Prostate gland (tissue), 2 donors: ENCODE measurements at regions not wholly inside any gene's neighbourhood (a gene's known extent, or its start where the extent isn't known, plus 50 kb on each side); places are given as distances from the start of the nearest gene placed in this dataset.

Experiments
- DNase-seq: peaks from one replicate; pipeline ENCODE4 v3.0.0-alpha.2; 2019; ENCODE audit warnings: low spot score
- H3K27ac ChIP-seq, 2 donors: fragments of 200-600 bp; sonication (generic); 2 replicates each; pipeline ENCODE4 v1.5.1; 2017 to 2019
- H3K27me3 ChIP-seq: fragments of 200-600 bp; sonication (generic); replicated peaks from 2 replicates; pipeline ENCODE4 v1.5.1; 2019; ENCODE audit not compliant: insufficient read depth
- H3K36me3 ChIP-seq, 2 donors: fragments of 200-600 bp; sonication (generic); 1 replicate in 1 of 2; 2 replicates in 1 of 2; pipeline versions ENCODE4 v1.5.1 to v1.8.1; 2017 to 2019
- H3K4me1 ChIP-seq: fragments of 200-600 bp; sonication (generic); replicated peaks from 2 replicates; pipeline ENCODE4 v1.5.1; 2019
- H3K4me3 ChIP-seq, 2 donors: fragments of 200-600 bp; sonication (generic); 2 replicates each; pipeline ENCODE4 v1.5.1; 2017 to 2019
- H3K9me3 ChIP-seq: fragments of 200-600 bp; sonication (generic); 2 replicates; pipeline ENCODE4 v1.5.1; 2017
- CTCF ChIP-seq, 4 experiments: fragments of 200-600 bp in 2 of 4; fragments of 450-650 bp in 2 of 4; sonication (generic) in 2 of 4; IDR thresholded peaks; 1 replicate in 3 of 4; 2 replicates in 1 of 4; pipeline ENCODE4 v1.5.1; 2016 to 2019; ENCODE audit warnings: antibody characterized with exemption in 4 of 4, mild to moderate bottlenecking in 2 of 4, moderate library complexity in 2 of 4
- POLR2A ChIP-seq: fragments of 450-650 bp; IDR thresholded peaks from one replicate; pipeline ENCODE4 v1.6.1; 2016; ENCODE audit warnings: antibody characterized with exemption, mild to moderate bottlenecking
- POLR2AphosphoS5 ChIP-seq: sonication (generic); formaldehyde crosslinking; IDR thresholded peaks from one replicate; pipeline ENCODE4 v1.6.1; 2017; ENCODE audit warnings: antibody characterized with exemption
- WGBS: methylation state at CpG from one replicate; pipeline ENCODE4 v1.1.5; 2018; 5-methylcytosine and 5-hydroxymethylcytosine counted together
- intact Hi-C: fragments of 100-400 bp; cut with DNase I; formaldehyde crosslinking; loops from one replicate; pipeline ENCODE4 v1.14.2; 2022

GRCh38 chr11:95429376-95429907 lies 198.4 kb upstream of the SESN3 start:
- H3K4me3 ChIP-seq: no peak overlapping the region
- H3K36me3 ChIP-seq: no peaks in the 10 kb centered on the region
- intact Hi-C loops: no loop called here
- no peaks in the 10 kb centered on the region for H3K4me1 ChIP-seq
- WGBS: 91% methylated on average over 1 of the region's 1 CpG
- no peaks in the 10 kb centered on the region for H3K27me3 ChIP-seq
- no peak for DNase-seq
- TF ChIP-seq CTCF (IDR thresholded peaks at IDR 0.05): no peak
- TF ChIP-seq POLR2A: no peak
- TF ChIP-seq POLR2AphosphoS5: no peak
- H3K27ac ChIP-seq: no peak overlapping the region
- no peaks in the 10 kb centered on the region for H3K9me3 ChIP-seq

DNA sequence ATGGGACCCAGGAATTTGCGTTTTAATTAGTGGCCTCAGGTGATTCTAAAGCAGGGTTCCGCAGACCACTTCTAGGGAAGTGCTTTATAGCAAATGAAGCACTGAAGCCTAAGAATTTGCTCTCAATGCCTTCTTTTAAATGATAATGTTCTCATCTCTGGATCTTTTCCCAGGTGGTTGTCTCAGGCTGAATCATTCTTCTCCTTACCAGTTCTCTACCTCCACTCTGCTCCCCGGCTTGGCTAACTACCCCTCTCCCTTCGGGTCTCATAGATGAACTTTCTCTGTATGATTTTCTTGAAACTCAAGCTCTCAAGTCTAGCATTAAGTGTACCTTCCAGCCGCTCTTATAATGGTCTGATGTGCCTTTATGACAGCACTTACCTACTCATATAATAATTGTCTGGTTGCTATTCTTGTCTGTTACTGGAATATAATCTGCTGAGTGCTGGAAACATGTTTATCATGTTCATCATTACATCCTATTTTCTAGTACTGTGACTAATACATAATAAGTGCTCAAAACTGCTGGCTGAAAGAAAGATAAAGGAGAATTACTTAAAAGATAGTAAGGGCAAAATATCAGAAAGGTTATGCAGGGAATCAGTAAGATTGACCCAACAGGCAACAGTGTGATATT lies 195.9 kb upstream of the SESN3 start:
- Histone ChIP-seq H3K9me3 (no peaks in the 10 kb centered on the region), H3K4me1 (no peaks in the 10 kb centered on the region), H3K4me3 (no peak overlapping the region), H3K27ac (no peak overlapping the region), H3K36me3 (no peaks in the 10 kb centered on the region), H3K27me3 (no peaks in the 10 kb centered on the region)
- DNase-seq: no peak
- TF ChIP-seq POLR2A (no peak), CTCF (IDR thresholded peaks at IDR 0.05) (no peak), POLR2AphosphoS5 (no peak)
- WGBS: 73% methylated on average over 5 of the region's 5 CpGs
- intact Hi-C loops: no loop called here

DNA sequence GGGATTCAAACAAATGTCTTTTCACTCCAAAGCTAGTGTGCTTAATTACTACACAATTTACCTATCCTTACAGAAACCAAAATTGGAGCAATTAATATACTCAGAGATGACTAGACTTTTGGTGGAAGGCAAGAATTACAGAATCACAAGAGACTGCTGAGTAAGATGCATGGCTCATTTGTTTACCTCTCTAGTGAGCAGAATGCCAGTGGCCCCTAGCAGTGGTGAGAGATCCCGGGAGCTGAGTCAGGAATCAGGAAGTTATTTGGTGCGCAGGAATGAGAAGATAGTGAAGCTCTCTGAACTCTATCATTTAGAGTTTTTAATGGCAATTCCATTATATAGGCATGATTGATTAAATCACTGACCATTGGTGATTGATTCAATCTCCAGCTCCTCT lies 188.9 kb upstream of the SESN3 start:
- no peaks in the 10 kb centered on the region for H3K9me3 ChIP-seq
- no peak for DNase-seq
- no peak for TF ChIP-seq POLR2A
- H3K4me3 ChIP-seq: no peak overlapping the region
- H3K4me1 ChIP-seq: no peaks in the 10 kb centered on the region
- 82% methylated on average over 2 of the region's 2 CpGs for WGBS
- no peaks in the 10 kb centered on the region for H3K27me3 ChIP-seq
- no peak overlapping the region for H3K27ac ChIP-seq
- no peaks in the 10 kb centered on the region for H3K36me3 ChIP-seq
- intact Hi-C loops: no loop called here

DNA sequence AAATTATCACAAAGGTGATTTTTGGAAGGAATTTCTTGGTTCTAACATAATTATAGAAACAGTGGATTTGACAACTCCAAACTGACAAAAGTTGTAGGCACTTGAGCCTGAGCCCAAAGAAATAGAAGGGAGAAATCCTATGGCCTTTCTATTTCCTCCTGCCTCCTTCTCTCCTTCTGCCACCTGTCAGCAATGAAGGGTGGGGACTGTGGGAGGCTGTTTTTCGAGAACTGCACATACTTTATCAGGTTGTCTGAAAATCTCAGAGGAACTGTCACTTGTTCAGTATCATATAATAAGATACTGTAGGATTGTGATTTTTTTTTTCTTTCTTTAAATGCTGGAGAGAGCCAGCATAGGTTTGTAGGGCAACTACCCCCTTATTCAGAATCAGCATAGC lies 187.9 kb upstream of the SESN3 start:
- intact Hi-C loops: no loop called here
- no peaks in the 10 kb centered on the region for H3K27me3 ChIP-seq
- no peaks in the 10 kb centered on the region for H3K4me1 ChIP-seq
- TF ChIP-seq POLR2AphosphoS5: no peak
- no peak for TF ChIP-seq CTCF (IDR thresholded peaks at IDR 0.05)
- no peak for TF ChIP-seq POLR2A
- no peaks in the 10 kb centered on the region for H3K36me3 ChIP-seq
- WGBS: 97% methylated on average over 1 of the region's 1 CpG
- H3K9me3 ChIP-seq: no peaks in the 10 kb centered on the region
- H3K4me3 ChIP-seq: no peak overlapping the region
- H3K27ac ChIP-seq: no peak overlapping the region
- DNase-seq: no peak

- Histone ChIP-seq H3K4me1 (no peaks in the 10 kb centered on the region), H3K27me3 (no peaks in the 10 kb centered on the region), H3K36me3 (no peaks in the 10 kb centered on the region), H3K9me3 (no peaks in the 10 kb centered on the region), H3K27ac (no peak overlapping the region), H3K4me3 (no peak overlapping the region)
- no peak for DNase-seq
- whole genome bisulfite sequencing: 100% methylated on average over 1 of the region's 1 CpG
- TF ChIP-seq CTCF (IDR thresholded peaks at IDR 0.05): no peak
- no peak for TF ChIP-seq POLR2A
- TF ChIP-seq POLR2AphosphoS5: no peak
- intact Hi-C loops: no loop called here
These were observed 186.8 kb upstream of the SESN3 start for GRCh38 chr11:95417832-95418231.
